SK-N-MC (cell line): ENCODE measurements at regions not wholly inside any gene's neighbourhood (a gene's known extent, or its start where the extent isn't known, plus 50 kb on each side); places are given as distances from the start of the nearest gene placed in this dataset.
"Not testable (repeated sequence)": the region's sequence is repeated elsewhere in the genome, so short reads cannot be mapped to it uniquely, and the experiment has no call there.

Experiments
- DNase-seq: peaks from one replicate; pipeline ENCODE4 v3.0.0-alpha.2; 2011; ENCODE audit warnings: low read depth, low spot score
- H3K27ac ChIP-seq: fragments of 200-600 bp; sonication (generic); 2 replicates; pipeline ENCODE4 v1.5.1; 2016; ENCODE audit warnings: mixed run types
- H3K36me3 ChIP-seq: fragments of 200-600 bp; sonication (generic); 2 replicates; pipeline ENCODE4 v1.6.1; 2017; ENCODE audit warnings: antibody characterized with exemption, low read length, mixed read lengths; ENCODE audit not compliant: insufficient read depth
- H3K4me3 ChIP-seq: fragments of 200-600 bp; sonication (generic); 2 replicates; pipeline ENCODE4 v1.5.1; 2016
- H3K9ac ChIP-seq: fragments of 200-600 bp; sonication (generic); 2 replicates; pipeline ENCODE4 v1.8.0; 2017; ENCODE audit warnings: mixed run types, mixed read lengths; ENCODE audit not compliant: insufficient read length
- H3K9me3 ChIP-seq: fragments of 200-600 bp; sonication (generic); 2 replicates; pipeline ENCODE4 v1.6.1; 2017; ENCODE audit warnings: low read depth, mild to moderate bottlenecking, antibody characterized with exemption, low read length, moderate library complexity, mixed read lengths
- EZH2 ChIP-seq: fragments of 200-600 bp; sonication (generic); IDR thresholded peaks from one replicate; pipeline ENCODE4 v1.6.1; 2017; ENCODE audit warnings: antibody characterized with exemption
- FOXP2 ChIP-seq: optimal IDR thresholded peaks from 2 replicates; pipeline ENCODE3; 2011; ENCODE audit warnings: mild to moderate bottlenecking, moderate library complexity; ENCODE audit not compliant: insufficient read depth; ENCODE audit errors: extremely low read length, control extremely low read depth
- POLR2AphosphoS5 ChIP-seq: IDR thresholded peaks from 2 replicates; pipeline ENCODE4 v1.6.1; 2012; ENCODE audit warnings: mild to moderate bottlenecking, low read depth, low read length, borderline replicate concordance

GRCh38 chr6:28615616-28615954, 89.9 kb downstream of the GPX5 start:
- TF ChIP-seq FOXP2, result no peak
- Histone ChIP-seq H3K4me3 (no peak overlapping the region), H3K36me3 (no peaks in the 10 kb centered on the region), H3K9ac (no peak overlapping the region), H3K27ac (no peak overlapping the region), H3K9me3 (no peaks in the 10 kb centered on the region)
- no peak for DNase-seq

DNA sequence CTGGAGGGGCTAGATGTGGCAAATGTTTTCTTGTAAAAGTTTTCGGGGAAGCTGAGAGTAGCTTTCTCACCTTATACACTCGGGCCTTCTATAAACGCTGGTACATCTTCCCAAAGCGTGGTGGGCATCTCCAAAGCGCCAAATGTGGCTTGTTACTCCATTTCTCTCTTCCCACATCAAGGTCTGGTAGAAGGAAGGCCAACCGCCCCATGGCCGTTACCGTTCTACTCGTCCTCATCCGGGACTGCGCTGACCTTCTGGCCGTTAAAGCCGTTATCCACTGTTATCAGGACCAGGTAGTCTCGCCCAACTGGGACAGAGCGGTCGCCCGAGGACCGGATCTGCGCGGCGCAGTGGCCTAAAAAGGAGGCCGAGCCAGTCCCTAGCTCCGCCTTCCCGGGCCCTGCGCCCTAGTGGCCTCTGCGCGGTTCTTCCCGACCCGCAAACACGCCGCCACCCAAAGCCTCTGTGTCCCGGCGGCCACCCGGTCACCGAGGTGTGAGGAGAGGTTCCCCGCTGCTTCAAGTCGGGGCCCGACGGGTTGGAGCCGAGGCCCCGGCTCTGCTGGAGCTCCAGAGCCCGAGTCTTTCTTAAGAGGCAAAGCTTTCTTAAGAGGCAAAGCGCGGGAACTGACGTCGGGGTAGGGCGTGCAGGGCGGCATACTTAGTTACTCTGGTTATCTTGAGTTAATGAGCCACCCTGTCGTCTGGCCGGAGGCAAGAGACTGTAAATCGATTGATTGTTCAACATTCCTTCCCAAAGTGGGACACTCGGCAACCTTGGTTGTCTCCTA, 90.5 kb downstream of the GPX5 start:
- no peak overlapping the region for H3K9ac ChIP-seq
- H3K4me3 ChIP-seq, result no peak overlapping the region
- no peaks in the 10 kb centered on the region for H3K36me3 ChIP-seq
- no peak for DNase-seq
- H3K27ac ChIP-seq, result no peak overlapping the region
- H3K9me3 ChIP-seq, result no peaks in the 10 kb centered on the region
- no peak for TF ChIP-seq POLR2AphosphoS5
- no peak for TF ChIP-seq FOXP2
- TF ChIP-seq EZH2, result no peak

DNA sequence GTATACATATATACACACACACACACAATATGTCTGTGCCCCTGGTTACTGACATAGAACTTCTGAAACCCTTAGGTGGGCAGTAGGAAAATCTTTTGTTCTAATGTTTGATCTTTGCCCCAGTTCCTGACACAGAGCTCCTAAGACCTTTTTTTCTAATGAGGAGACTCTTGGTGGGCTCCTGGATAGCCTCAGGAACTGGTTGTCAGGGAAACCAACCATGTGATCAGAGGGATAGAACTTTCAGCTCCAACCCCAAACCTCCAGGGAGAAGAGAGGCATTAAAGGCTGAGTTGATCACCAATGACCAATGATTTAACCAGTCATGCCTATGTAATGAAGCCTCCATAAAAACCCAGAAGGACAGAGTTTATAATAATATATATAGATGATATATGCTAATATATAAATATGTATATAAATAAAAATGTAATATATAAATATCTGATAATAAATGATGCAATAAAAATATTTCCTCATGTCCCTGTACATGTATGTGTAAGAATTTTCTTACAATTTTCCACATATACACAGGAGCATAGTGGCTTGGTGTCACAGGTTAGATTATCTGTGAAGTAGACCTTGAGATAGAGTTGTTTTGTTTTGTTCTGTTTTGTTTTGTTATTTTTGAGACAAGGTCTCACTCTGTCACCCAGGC, 93.3 kb downstream of the GPX5 start:
- no peak for TF ChIP-seq EZH2
- TF ChIP-seq POLR2AphosphoS5, result no peak
- no peak for TF ChIP-seq FOXP2
- no peak for DNase-seq
- Histone ChIP-seq H3K9ac (no peak overlapping the region), H3K36me3 (no peaks in the 10 kb centered on the region), H3K27ac (no peak overlapping the region), H3K9me3 (no peaks in the 10 kb centered on the region), H3K4me3 (no peak overlapping the region)

GRCh38 chr6:28621268-28621667, 95.6 kb downstream of the GPX5 start:
- H3K27ac ChIP-seq, H3K9ac ChIP-seq, H3K9me3 ChIP-seq, DNase-seq, H3K36me3 ChIP-seq: not testable (repeated sequence)
- H3K4me3 ChIP-seq, result peak overlapping the region; percentile 57

DNA sequence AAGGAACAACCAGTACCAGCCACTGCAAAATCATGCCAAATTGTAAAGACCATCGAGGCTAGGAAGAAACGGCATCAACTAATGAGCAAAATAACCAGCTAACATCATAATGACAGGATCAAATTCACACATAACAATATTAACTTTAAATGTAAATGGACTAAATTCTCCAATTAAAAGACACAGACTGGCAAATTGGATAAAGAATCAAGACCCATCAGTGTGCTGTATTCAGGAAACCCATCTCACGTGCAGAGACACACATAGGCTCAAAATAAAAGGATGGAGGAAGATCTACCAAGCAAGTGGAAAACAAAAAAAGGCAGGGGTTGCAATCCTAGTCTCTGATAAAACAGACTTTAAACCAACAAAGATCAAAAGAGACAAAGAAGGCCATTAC, 97.6 kb downstream of the GPX5 start:
- H3K4me3 ChIP-seq, H3K36me3 ChIP-seq, H3K9me3 ChIP-seq, H3K27ac ChIP-seq, DNase-seq, H3K9ac ChIP-seq: not testable (repeated sequence)

DNA sequence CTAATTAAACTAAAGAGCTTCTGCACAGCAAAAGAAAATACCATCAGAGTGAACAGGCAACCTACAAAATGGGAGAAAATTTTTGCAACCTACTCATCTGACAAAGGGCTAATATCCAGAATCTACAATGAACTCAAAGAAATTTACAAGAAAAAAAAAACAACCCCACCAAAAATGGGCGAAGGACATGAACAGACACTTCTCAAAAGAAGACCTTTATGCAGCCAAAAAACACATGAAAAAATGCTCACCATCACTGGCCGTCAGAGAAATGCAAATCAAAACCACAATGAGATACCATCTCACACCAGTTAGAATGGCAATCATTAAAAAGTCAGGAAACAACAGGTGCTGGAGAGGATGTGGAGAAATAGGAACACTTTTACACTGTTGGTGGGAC, 100.7 kb downstream of the GPX5 start:
- not testable (repeated sequence) for DNase-seq, H3K4me3 ChIP-seq, H3K36me3 ChIP-seq, H3K27ac ChIP-seq, H3K9ac ChIP-seq, H3K9me3 ChIP-seq

DNA sequence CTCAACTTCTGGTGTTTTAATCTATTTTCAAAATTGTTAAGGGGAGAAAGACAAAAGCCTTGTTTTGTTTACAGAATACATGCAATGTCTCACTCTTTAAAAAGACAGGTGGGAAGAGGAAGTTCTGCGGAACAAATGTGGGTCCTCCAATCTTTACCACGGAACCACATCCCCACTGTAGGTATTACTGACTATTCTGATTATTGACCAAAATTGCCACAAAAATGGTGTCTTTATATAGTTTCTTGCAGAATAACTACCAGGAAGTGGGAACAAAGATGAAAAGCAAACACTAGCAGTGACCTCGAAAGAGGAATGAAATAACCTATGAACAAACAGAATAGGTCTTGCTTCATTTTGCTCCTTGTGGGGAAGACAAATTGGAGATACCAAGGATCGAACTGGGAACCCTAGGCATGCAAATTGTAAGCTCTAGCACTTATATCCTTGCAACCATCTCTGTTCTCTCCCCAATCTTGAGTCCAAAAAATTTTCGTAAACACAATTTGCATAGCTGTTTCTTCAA, 106.7 kb downstream of the GPX5 start:
- Histone ChIP-seq H3K4me3 (no peak overlapping the region), H3K27ac (no peak overlapping the region), H3K9me3 (no peaks in the 10 kb centered on the region), H3K9ac (no peak overlapping the region), H3K36me3 (no peaks in the 10 kb centered on the region)
- TF ChIP-seq FOXP2 (no peak), POLR2AphosphoS5 (no peak), EZH2 (no peak)
- no peak for DNase-seq

GRCh38 chr6:28633445-28634215, 107.9 kb downstream of the GPX5 start:
- Histone ChIP-seq H3K4me3 (no peak overlapping the region), H3K9me3 (no peaks in the 10 kb centered on the region), H3K9ac (no peak overlapping the region), H3K36me3 (no peaks in the 10 kb centered on the region), H3K27ac (no peak overlapping the region)
- DNase-seq, result no peak
- TF ChIP-seq POLR2AphosphoS5, result no peak
- TF ChIP-seq FOXP2, result no peak
- TF ChIP-seq EZH2, result no peak

DNA sequence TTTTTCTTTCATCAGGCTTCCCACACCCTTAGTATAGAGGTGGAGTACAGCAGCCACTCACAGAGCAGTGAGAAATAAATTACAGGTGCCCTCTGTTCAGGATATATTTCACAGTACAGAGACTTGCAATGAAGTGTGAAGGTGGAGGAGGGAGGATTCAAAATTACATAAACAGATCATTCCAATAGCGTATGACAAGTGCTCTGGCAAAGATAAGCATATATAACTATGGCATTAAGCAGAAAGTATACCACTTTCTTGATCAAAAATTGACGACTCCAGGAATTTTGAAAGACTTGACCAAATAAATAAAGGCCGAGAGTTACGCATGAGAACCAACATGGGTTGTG, 108.7 kb downstream of the GPX5 start:
- H3K9ac ChIP-seq, result no peak overlapping the region
- H3K36me3 ChIP-seq, result no peaks in the 10 kb centered on the region
- H3K4me3 ChIP-seq, result peak overlapping the region; percentile 77
- no peak overlapping the region for H3K27ac ChIP-seq
- TF ChIP-seq FOXP2 (no peak), POLR2AphosphoS5 (no peak), EZH2 (no peak)
- DNase-seq, result no peak
- H3K9me3 ChIP-seq, result no peaks in the 10 kb centered on the region
